A549 (cell line): ENCODE measurements at regions not wholly inside any gene's neighbourhood (a gene's known extent, or its start where the extent isn't known, plus 50 kb on each side); places are given as distances from the start of the nearest gene placed in this dataset.

Source experiments
- ATAC-seq, 2 experiments: fragments of 200-7000 bp in 1 of 2; fragments of >200 bp in 1 of 2; cut with Nextera tagmentation in 1 of 2; cut with Tn5 transposase in 1 of 2; 3 replicates each; pipeline versions ENCODE4 v1.8.0 to v1.9.1; 2018 to 2020; ENCODE audit warnings: mild to moderate bottlenecking in 1 of 2, moderate library complexity in 1 of 2
- CTCF ChIA-PET: fragments of 300-600 bp; sonication (Branson Sonifier 250); formaldehyde crosslinking; extraction: SDS; loops from one replicate; lab custom pipeline; 2021; ENCODE audit warnings: antibody characterized with exemption, inconsistent platforms; lab: Yijun Ruan, JAX
- POLR2A ChIA-PET: fragments of 350-600 bp; formaldehyde crosslinking; extraction: SDS; loops from one replicate; lab custom pipeline; 2021; ENCODE audit warnings: antibody characterized with exemption, inconsistent platforms; lab: Yijun Ruan, JAX
- DNase-seq, 2 experiments: peaks; one replicate each; pipeline versions ENCODE4 v3.0.0 to v3.0.0-alpha.2; 2011 to 2016; ENCODE audit warnings: low read depth in 1 of 2, low spot score in 1 of 2
- FAIRE-seq: peaks from 2 replicates; lab custom pipeline; 2011; peaks lifted over from hg19 to GRCh38; lab: Jason Lieb, UNC
- H3K27ac ChIP-seq, 2 experiments: fragments of >200 bp; sonication (Bioruptor Twin); formaldehyde crosslinking; 3 replicates each; pipeline ENCODE4 v1.5.1; 2016 to 2017
- H3K4me1 ChIP-seq: fragments of >200 bp; sonication (Bioruptor Twin); formaldehyde crosslinking; 3 replicates; pipeline ENCODE4 v1.6.1; 2016
- H3K4me2 ChIP-seq: fragments of >200 bp; sonication (Bioruptor Twin); formaldehyde crosslinking; 3 replicates; pipeline ENCODE4 v1.6.1; 2016
- H3K4me3 ChIP-seq: fragments of >200 bp; sonication (Bioruptor Twin); formaldehyde crosslinking; 3 replicates; pipeline ENCODE4 v1.5.1; 2016
- H3K9me3 ChIP-seq: fragments of >200 bp; sonication (Bioruptor Twin); formaldehyde crosslinking; 3 replicates; pipeline ENCODE4 v1.6.1; 2016
- BHLHE40 ChIP-seq: IDR thresholded peaks from 2 replicates; pipeline ENCODE4 v1.6.1; 2012; ENCODE audit warnings: low read depth, low read length, inconsistent platforms
- CBX2 ChIP-seq: fragments of 200-600 bp; sonication (generic); IDR thresholded peaks from 2 replicates; pipeline ENCODE4 v1.6.1; 2016; ENCODE audit warnings: low read depth, mild to moderate bottlenecking, borderline replicate concordance
- EHF ChIP-seq: fragments of 250-450 bp; sonication (Bioruptor Pico); IDR thresholded peaks from 2 replicates; pipeline ENCODE4 v1.5.0; 2020; ENCODE audit warnings: mild to moderate bottlenecking
- EHMT2 ChIP-seq: fragments of 200-600 bp; sonication (generic); IDR thresholded peaks from 2 replicates; pipeline ENCODE4 v1.6.1; 2016; ENCODE audit warnings: antibody characterized with exemption, low read depth, mild to moderate bottlenecking, moderate library complexity
- ELK1 ChIP-seq: fragments of 150-350 bp; IDR thresholded peaks from 2 replicates; pipeline ENCODE4 v1.6.1; 2014; ENCODE audit warnings: low read depth, mild to moderate bottlenecking, low read length
- EP300 ChIP-seq, 2 experiments: fragments of >200 bp; sonication (Bioruptor Twin); formaldehyde crosslinking; IDR thresholded peaks; 2 replicates in 1 of 2; 3 replicates in 1 of 2; pipeline ENCODE4 v1.6.1; 2016 to 2017
- ESRRA ChIP-seq: fragments of 150-350 bp; IDR thresholded peaks from 2 replicates; pipeline ENCODE4 v1.6.1; 2014; ENCODE audit warnings: mild to moderate bottlenecking, low read length, borderline replicate concordance
- FOSB ChIP-seq: fragments of 250-450 bp; sonication (Bioruptor Pico); IDR thresholded peaks from 2 replicates; pipeline ENCODE4 v1.5.0; 2020; ENCODE audit warnings: mild to moderate bottlenecking, moderate library complexity
- FOSL2 ChIP-seq, 2 experiments: fragments of 450-650 bp in 1 of 2; fragments of >200 bp in 1 of 2; sonication (Bioruptor Twin) in 1 of 2; formaldehyde crosslinking; IDR thresholded peaks; 2 replicates each; pipeline versions ENCODE4 v1.5.0 to v1.6.1; 2016 to 2020; ENCODE audit warnings: mild to moderate bottlenecking in 1 of 2, moderate library complexity in 1 of 2
- HDAC2 ChIP-seq: fragments of 200-600 bp; sonication (generic); IDR thresholded peaks from 2 replicates; pipeline ENCODE4 v1.6.1; 2016
- HES2 ChIP-seq: fragments of >200 bp; sonication (Bioruptor Twin); formaldehyde crosslinking; IDR thresholded peaks from 2 replicates; pipeline ENCODE4 v1.6.1; 2016
- HEYL ChIP-seq: fragments of 250-450 bp; sonication (Bioruptor Pico); IDR thresholded peaks from 2 replicates; pipeline ENCODE4 v1.8.0; 2021; ENCODE audit warnings: mild to moderate bottlenecking, moderate library complexity
- HOXB5 ChIP-seq: fragments of 250-450 bp; sonication (Bioruptor Pico); IDR thresholded peaks from 2 replicates; pipeline ENCODE4 v1.5.0; 2020; ENCODE audit warnings: mild to moderate bottlenecking, moderate library complexity
- JUNB ChIP-seq: fragments of >200 bp; sonication (Bioruptor Twin); formaldehyde crosslinking; IDR thresholded peaks from 2 replicates; pipeline ENCODE4 v1.6.1; 2016
- KDM5A ChIP-seq: fragments of 200-600 bp; sonication (generic); IDR thresholded peaks from 2 replicates; pipeline ENCODE4 v1.6.1; 2016; ENCODE audit warnings: antibody characterized with exemption, mild to moderate bottlenecking
- MAFK ChIP-seq: fragments of 450-650 bp; IDR thresholded peaks from 2 replicates; pipeline ENCODE4 v1.6.1; 2014; ENCODE audit not compliant: partially characterized antibody
- MAX ChIP-seq: IDR thresholded peaks from 2 replicates; pipeline ENCODE4 v1.6.1; 2012
- NPAS2 ChIP-seq: fragments of 250-450 bp; sonication (Bioruptor Pico); IDR thresholded peaks from 2 replicates; pipeline ENCODE4 v1.8.0; 2022; ENCODE audit warnings: mild to moderate bottlenecking, moderate library complexity, borderline replicate concordance
- NR3C1 ChIP-seq: fragments of >200 bp; sonication (Bioruptor Twin); formaldehyde crosslinking; IDR thresholded peaks from 3 replicates; pipeline ENCODE4 v1.6.1; 2017
- PHF8 ChIP-seq: fragments of 200-600 bp; sonication (generic); IDR thresholded peaks from 2 replicates; pipeline ENCODE4 v1.6.1; 2016; ENCODE audit warnings: low read depth, mild to moderate bottlenecking, antibody characterized with exemption, moderate library complexity, borderline replicate concordance
- POLR2A ChIP-seq: IDR thresholded peaks from 2 replicates; pipeline ENCODE4 v1.6.1; 2012; ENCODE audit warnings: mild to moderate bottlenecking, low read length
- RAD21 ChIP-seq, 2 experiments: fragments of >200 bp in 1 of 2; sonication (Bioruptor Twin) in 1 of 2; formaldehyde crosslinking in 1 of 2; IDR thresholded peaks in 1 of 2; conservative IDR thresholded peaks in 1 of 2; 2 replicates in 1 of 2; 3 replicates in 1 of 2; pipeline ENCODE4 v1.6.1; 2012 to 2018; ENCODE audit warnings: inconsistent platforms in 1 of 2
- RARB ChIP-seq: fragments of 250-450 bp; sonication (Bioruptor Pico); IDR thresholded peaks from 2 replicates; pipeline ENCODE4 v1.8.0; 2021; ENCODE audit warnings: mild to moderate bottlenecking, moderate library complexity
- RCOR1 ChIP-seq: fragments of 150-350 bp; IDR thresholded peaks from 2 replicates; pipeline ENCODE4 v1.6.1; 2014; ENCODE audit warnings: antibody characterized with exemption, low read length, low read depth
- REST ChIP-seq: fragments of 200-600 bp; sonication (generic); IDR thresholded peaks from 2 replicates; pipeline ENCODE4 v1.6.1; 2016; ENCODE audit warnings: antibody characterized with exemption, mild to moderate bottlenecking, moderate library complexity
- RFX5 ChIP-seq: fragments of 450-650 bp; IDR thresholded peaks from 2 replicates; pipeline ENCODE4 v1.7.1; 2014; ENCODE audit warnings: antibody characterized with exemption, mild to moderate bottlenecking, moderate library complexity
- RNF2 ChIP-seq: fragments of 200-600 bp; sonication (generic); IDR thresholded peaks from 2 replicates; pipeline ENCODE4 v1.6.1; 2016; ENCODE audit warnings: low read depth, mild to moderate bottlenecking, antibody characterized with exemption, moderate library complexity, borderline replicate concordance
- TP53 ChIP-seq: fragments of 250-450 bp; sonication (Bioruptor Pico); IDR thresholded peaks from 2 replicates; pipeline ENCODE4 v1.5.0; 2021; ENCODE audit warnings: mild to moderate bottlenecking, moderate library complexity
- USF2 ChIP-seq: fragments of 450-650 bp; IDR thresholded peaks from 2 replicates; pipeline ENCODE4 v1.6.1; 2014; ENCODE audit warnings: antibody characterized with exemption
- ZSCAN20 ChIP-seq: fragments of 250-450 bp; sonication (Bioruptor Pico); IDR thresholded peaks from 2 replicates; pipeline ENCODE4 v1.8.0; 2022; ENCODE audit warnings: mild to moderate bottlenecking, moderate library complexity
- WGBS: methylation state at CpG from one replicate; pipeline ENCODE4 v1.1.6; 2017; ENCODE audit errors: missing lambda C conversion rate; 5-methylcytosine and 5-hydroxymethylcytosine counted together

GRCh38 chr4:19987746-19988145, 264.0 kb upstream of the SLIT2 start:
- POLR2A ChIA-PET = no interaction called here
- H3K9me3 ChIP-seq = no peaks in the 10 kb centered on the region
- H3K4me2 ChIP-seq = no peak overlapping the region
- DNase-seq (no peak), FAIRE-seq (no peak), ATAC-seq (no peak)
- CTCF ChIA-PET = no interaction called here
- H3K27ac ChIP-seq = no peak overlapping the region
- TF ChIP-seq RAD21 (conservative IDR thresholded peaks at IDR 0.05 in 1 of 2, IDR thresholded peaks at IDR 0.05 in 1 of 2) (no peak), PHF8 (no peak), ZSCAN20 (CRISPR knock-in tag) (no peak), POLR2A (no peak), BHLHE40 (no peak), JUNB (no peak)
- no peak overlapping the region for H3K4me3 ChIP-seq
- no peaks in the 10 kb centered on the region for H3K4me1 ChIP-seq

- no peak for FAIRE-seq
- 0% methylated on average over 3 of the region's 3 CpGs for WGBS
- no peak for TF ChIP-seq FOSL2 (IDR thresholded peaks at IDR 0.05)
- no peak for TF ChIP-seq FOSL2 (CRISPR knock-in tag; IDR thresholded peaks at IDR 0.05)
- TF ChIP-seq RARB (CRISPR knock-in tag) = no peak
- no peak for TF ChIP-seq FOSB
- no peak for TF ChIP-seq USF2
- TF ChIP-seq BHLHE40 = no peak
- TF ChIP-seq MAX = no peak
- no peak for TF ChIP-seq RNF2
- no peak for TF ChIP-seq MAFK
- TF ChIP-seq ESRRA = no peak
- no peak for TF ChIP-seq CBX2
- no peak for TF ChIP-seq NPAS2 (CRISPR knock-in tag)
- no peak for TF ChIP-seq JUNB
- no peak for TF ChIP-seq EHMT2
- no peak for TF ChIP-seq TP53
- no peak for TF ChIP-seq KDM5A
- TF ChIP-seq HES2 = no peak
- no peak for TF ChIP-seq EHF
- no peak for TF ChIP-seq NR3C1
- Histone ChIP-seq H3K9me3 (no peaks in the 10 kb centered on the region), H3K4me3 (no peak overlapping the region), H3K4me1 (no peaks in the 10 kb centered on the region), H3K4me2 (no peak overlapping the region), H3K27ac (no peak overlapping the region)
- ChIA-PET POLR2A (no interaction called here), CTCF (no interaction called here)
- no peak for ATAC-seq
- no peak for DNase-seq
Observed at GRCh38 chr4:19983072-19983471, 268.6 kb upstream of the SLIT2 start.

GRCh38 chr4:19982556-19982955, 269.1 kb upstream of the SLIT2 start:
- Histone ChIP-seq H3K27ac (no peak overlapping the region), H3K4me2 (no peak overlapping the region), H3K4me1 (no peaks in the 10 kb centered on the region), H3K9me3 (no peaks in the 10 kb centered on the region), H3K4me3 (no peak overlapping the region)
- ChIA-PET POLR2A (no interaction called here), CTCF (no interaction called here)
- ATAC-seq (no peak), DNase-seq (no peak), FAIRE-seq (no peak)
- WGBS = 3% methylated on average over 3 of the region's 3 CpGs
- TF ChIP-seq HEYL (CRISPR knock-in tag) = no peak
- TF ChIP-seq RFX5 = no peak
- TF ChIP-seq RCOR1 = no peak
- no peak for TF ChIP-seq ELK1
- no peak for TF ChIP-seq HOXB5
- no peak for TF ChIP-seq JUNB
- no peak for TF ChIP-seq RAD21 (conservative IDR thresholded peaks at IDR 0.05 in 1 of 2, IDR thresholded peaks at IDR 0.05 in 1 of 2)
- TF ChIP-seq USF2 = no peak
- no peak for TF ChIP-seq FOSL2 (IDR thresholded peaks at IDR 0.05)
- no peak for TF ChIP-seq FOSL2 (CRISPR knock-in tag; IDR thresholded peaks at IDR 0.05)
- no peak for TF ChIP-seq NPAS2 (CRISPR knock-in tag)
- no peak for TF ChIP-seq EP300 (IDR thresholded peaks at IDR 0.05)
- no peak for TF ChIP-seq MAFK
- no peak for TF ChIP-seq HDAC2
- no peak for TF ChIP-seq PHF8
- TF ChIP-seq REST = no peak
